Right lobe of liver (tissue), 6 donors: ENCODE measurements at regions not wholly inside any gene's neighbourhood (a gene's known extent, or its start where the extent isn't known, plus 50 kb on each side); places are given as distances from the start of the nearest gene placed in this dataset.

Source experiments
- ATAC-seq, 4 donors: fragments of 200-7000 bp; cut with Tn5 transposase; one replicate each; pipeline ENCODE4 v1.9.1; 2020; ENCODE audit warnings: mild to moderate bottlenecking in 4 of 4, moderate library complexity in 4 of 4
- DNase-seq, 3 donors: peaks; one replicate each; pipeline ENCODE4 v3.0.0-alpha.2; 2020
- H3K27ac ChIP-seq, 3 donors: fragments of 200-600 bp; one replicate each; pipeline ENCODE4 v1.8.0; 2022
- H3K27me3 ChIP-seq, 2 donors: fragments of 200-600 bp; one replicate each; pipeline ENCODE4 v1.8.0; 2022
- H3K36me3 ChIP-seq, 4 donors: fragments of 200-600 bp; sonication (generic) in 1 of 4; one replicate each; pipeline versions ENCODE4 v1.5.1 to v1.8.0; 2017 to 2022; ENCODE audit warnings: control low read depth in 1 of 4
- H3K4me1 ChIP-seq, 4 donors: fragments of 200-600 bp; sonication (generic) in 1 of 4; one replicate each; pipeline versions ENCODE4 v1.5.1 to v1.8.0; 2017 to 2022; ENCODE audit warnings: control low read depth in 1 of 4
- H3K4me3 ChIP-seq, 3 donors: fragments of 200-600 bp; one replicate each; pipeline ENCODE4 v1.8.0; 2022
- H3K9me3 ChIP-seq, 4 donors: fragments of 200-600 bp; sonication (generic) in 1 of 4; one replicate each; pipeline versions ENCODE4 v1.5.1 to v1.8.0; 2017 to 2022; ENCODE audit warnings: control low read depth in 1 of 4
- POLR2A ChIP-seq: fragments of 450-650 bp; IDR thresholded peaks from one replicate; pipeline ENCODE4 v1.6.1; 2017; ENCODE audit warnings: antibody characterized with exemption, mild to moderate bottlenecking
- WGBS: methylation state at CpG from one replicate; pipeline ENCODE4 v1.1.6; 2018; ENCODE audit warnings: low coverage, low lambda C conversion rate; ENCODE audit not compliant: insufficient coverage; ENCODE audit errors: missing lambda C conversion rate; 5-methylcytosine and 5-hydroxymethylcytosine counted together
- intact Hi-C, 2 donors: fragments of 100-400 bp; cut with DNase I; formaldehyde crosslinking; loops; one replicate each; pipeline versions ENCODE4 v1.11.2 to v1.14.1; 2022
- TF ChIP-seq, protein P1 (sequence below), 4 donors: fragments of 200-600 bp in 3 of 4; fragments of 450-650 bp in 1 of 4; IDR thresholded peaks; one replicate each; pipeline versions ENCODE4 v1.5.1 to v1.8.0; 2016 to 2022; ENCODE audit warnings: antibody characterized with exemption in 4 of 4, mild to moderate bottlenecking in 2 of 4
- donor health status: DM: no; HTN: yes; CAD: no.
- donor health status: DM: no; HTN: no; CAD: no.
- donor health status: DM: no; HTN: no; CAD: no.
- donor health status: DM: no; HTN: yes; CAD: no.
- donor health status: DM: no; HTN: yes; CAD: no.

DNA sequence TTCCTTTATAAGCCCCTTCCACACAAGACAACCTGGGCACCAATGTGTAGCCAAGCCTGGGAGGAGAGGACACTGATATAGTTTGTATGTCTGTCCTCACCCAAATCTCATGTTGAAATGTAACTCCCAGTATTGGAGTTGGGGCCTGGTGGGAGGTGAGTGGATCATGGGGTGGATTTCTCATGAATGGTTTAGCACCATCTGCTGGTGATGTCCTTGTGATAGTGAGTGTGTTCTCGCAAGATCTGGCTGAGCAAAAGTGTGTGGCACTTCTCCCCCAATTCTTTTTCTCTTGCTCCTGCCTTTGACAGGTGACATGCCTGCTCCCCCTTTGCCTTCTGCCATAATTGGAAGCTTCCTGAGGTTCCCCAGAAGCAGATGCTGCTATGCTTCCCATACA, 135.8 kb downstream of the USP31 start:
- 50% methylated on average over 1 of the region's 1 CpG for WGBS
- DNase-seq (no peak), ATAC-seq (no peak)
- H3K27me3 ChIP-seq, result no peaks in the 10 kb centered on the region
- H3K4me3 ChIP-seq, result no peak overlapping the region
- no peak overlapping the region for H3K27ac ChIP-seq
- no peaks in the 10 kb centered on the region for H3K36me3 ChIP-seq
- H3K4me1 ChIP-seq, result no peaks in the 10 kb centered on the region
- TF ChIP-seq, protein P1, sequence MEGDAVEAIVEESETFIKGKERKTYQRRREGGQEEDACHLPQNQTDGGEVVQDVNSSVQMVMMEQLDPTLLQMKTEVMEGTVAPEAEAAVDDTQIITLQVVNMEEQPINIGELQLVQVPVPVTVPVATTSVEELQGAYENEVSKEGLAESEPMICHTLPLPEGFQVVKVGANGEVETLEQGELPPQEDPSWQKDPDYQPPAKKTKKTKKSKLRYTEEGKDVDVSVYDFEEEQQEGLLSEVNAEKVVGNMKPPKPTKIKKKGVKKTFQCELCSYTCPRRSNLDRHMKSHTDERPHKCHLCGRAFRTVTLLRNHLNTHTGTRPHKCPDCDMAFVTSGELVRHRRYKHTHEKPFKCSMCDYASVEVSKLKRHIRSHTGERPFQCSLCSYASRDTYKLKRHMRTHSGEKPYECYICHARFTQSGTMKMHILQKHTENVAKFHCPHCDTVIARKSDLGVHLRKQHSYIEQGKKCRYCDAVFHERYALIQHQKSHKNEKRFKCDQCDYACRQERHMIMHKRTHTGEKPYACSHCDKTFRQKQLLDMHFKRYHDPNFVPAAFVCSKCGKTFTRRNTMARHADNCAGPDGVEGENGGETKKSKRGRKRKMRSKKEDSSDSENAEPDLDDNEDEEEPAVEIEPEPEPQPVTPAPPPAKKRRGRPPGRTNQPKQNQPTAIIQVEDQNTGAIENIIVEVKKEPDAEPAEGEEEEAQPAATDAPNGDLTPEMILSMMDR (IDR thresholded peaks at IDR 0.05), result peak in 2 of 4 donors; percentile 6 to 25
- no peak for TF ChIP-seq POLR2A
- intact Hi-C loops, result no loop called here
- no peaks in the 10 kb centered on the region for H3K9me3 ChIP-seq

DNA sequence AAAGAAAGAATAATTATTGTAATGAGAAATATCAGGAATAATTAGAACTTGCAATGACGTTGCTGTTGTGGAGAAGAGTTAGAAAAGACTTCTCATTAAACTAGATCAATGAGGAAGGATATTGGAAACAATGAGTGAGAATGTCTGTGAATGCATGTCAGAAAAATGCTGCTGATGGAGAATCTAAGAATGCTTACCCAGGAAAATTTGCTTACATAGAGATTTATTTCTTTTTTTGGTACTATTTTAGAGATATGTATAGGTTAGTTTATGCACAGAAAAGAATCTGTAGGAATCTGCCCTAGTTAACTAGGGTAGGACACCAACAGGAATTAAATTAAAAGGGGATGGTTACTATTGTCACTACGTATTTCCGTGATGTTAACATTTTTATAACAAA, 140.2 kb downstream of the USP31 start:
- H3K27me3 ChIP-seq, result no peaks in the 10 kb centered on the region

DNA sequence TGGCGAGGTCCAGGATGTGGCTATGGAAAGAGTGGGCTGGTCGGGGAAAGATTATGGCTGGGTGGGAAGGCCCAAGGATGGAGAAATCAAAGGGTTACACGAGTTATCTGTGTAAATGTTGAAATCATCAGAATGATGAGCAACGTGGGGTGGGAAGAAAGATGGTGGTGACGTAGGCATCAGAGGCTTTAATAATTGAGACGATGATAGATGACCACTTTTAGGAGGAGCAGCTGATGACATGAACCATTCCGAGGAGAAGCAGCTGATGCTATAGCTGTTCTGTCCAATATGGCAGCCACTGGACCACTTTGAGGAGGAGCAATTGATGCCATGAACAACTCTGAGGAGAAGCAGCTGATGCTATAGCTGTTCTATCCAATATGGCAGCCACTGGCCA, 141.2 kb downstream of the USP31 start:
- no peaks in the 10 kb centered on the region for H3K9me3 ChIP-seq
- H3K4me3 ChIP-seq, result no peak overlapping the region
- WGBS, result 53% methylated on average over 7 of the region's 7 CpGs
- no peaks in the 10 kb centered on the region for H3K27me3 ChIP-seq
- no peak for TF ChIP-seq POLR2A
- TF ChIP-seq, protein P1 (IDR thresholded peaks at IDR 0.05), result no peak
- no peak for DNase-seq
- intact Hi-C loops, result no loop called here
- no peak overlapping the region for H3K27ac ChIP-seq
- no peak for ATAC-seq
- H3K36me3 ChIP-seq, result no peaks in the 10 kb centered on the region
- H3K4me1 ChIP-seq, result no peaks in the 10 kb centered on the region

More for the DNA sequence above, 140.2 kb downstream of the USP31 start:
- TF ChIP-seq, protein P1 (IDR thresholded peaks at IDR 0.05), result no peak
- no peaks in the 10 kb centered on the region for H3K9me3 ChIP-seq
- no peak overlapping the region for H3K4me3 ChIP-seq
- no peaks in the 10 kb centered on the region for H3K36me3 ChIP-seq
- H3K4me1 ChIP-seq, result no peaks in the 10 kb centered on the region
- H3K27ac ChIP-seq, result no peak overlapping the region
- ATAC-seq (no peak), DNase-seq (no peak)
- WGBS, result 67% methylated on average over 3 of the region's 3 CpGs
- intact Hi-C loops, result no loop called here

DNA sequence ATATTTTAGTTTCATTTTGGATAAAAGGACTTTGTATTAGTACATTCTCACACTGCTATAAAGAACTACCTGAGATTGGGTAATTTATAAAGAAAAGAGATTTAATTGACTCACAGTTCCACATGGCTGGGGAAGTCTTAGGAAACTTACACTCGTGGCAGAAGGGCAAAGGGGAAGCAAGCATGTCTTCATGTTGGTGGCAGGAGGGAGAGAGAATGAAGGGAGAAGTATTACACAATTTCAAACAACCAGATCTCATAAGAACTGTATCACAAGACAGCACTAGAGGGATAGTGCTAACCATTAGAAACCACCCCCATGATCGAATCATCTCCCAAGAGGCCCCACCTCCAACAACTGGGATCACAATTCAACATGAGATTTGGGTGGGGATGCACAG, 142.9 kb downstream of the USP31 start:
- ATAC-seq, result no peak
- no peak for DNase-seq
- TF ChIP-seq, protein P1 (IDR thresholded peaks at IDR 0.05), result no peak
- H3K4me3 ChIP-seq, result no peak overlapping the region
- H3K36me3 ChIP-seq, result no peaks in the 10 kb centered on the region
- H3K9me3 ChIP-seq, result no peaks in the 10 kb centered on the region
- H3K4me1 ChIP-seq, result no peaks in the 10 kb centered on the region
- intact Hi-C loops, result no loop called here
- H3K27ac ChIP-seq, result no peak overlapping the region
- H3K27me3 ChIP-seq, result no peaks in the 10 kb centered on the region
- WGBS, result 8% methylated on average over 2 of the region's 2 CpGs

DNA sequence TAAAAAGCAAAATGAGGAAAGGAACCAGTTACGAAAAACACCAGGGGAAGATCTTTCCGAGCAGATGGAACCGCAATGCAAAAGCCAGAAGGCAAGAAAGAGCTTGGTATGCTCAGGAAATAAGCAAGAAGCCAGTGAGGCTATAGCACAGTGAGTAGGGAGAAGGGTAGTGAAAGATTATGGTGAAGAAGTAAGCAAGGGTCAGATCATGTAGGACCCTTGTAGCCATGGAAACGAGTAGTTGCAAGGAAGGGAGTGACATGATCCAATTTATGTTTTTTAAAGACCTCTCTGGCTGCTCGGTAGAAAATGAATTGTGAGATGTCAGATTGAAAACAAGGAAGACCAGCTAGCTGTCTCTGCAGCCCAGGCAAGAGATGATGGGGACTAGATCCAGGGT, 143.3 kb downstream of the USP31 start:
- Histone ChIP-seq H3K27me3 (no peaks in the 10 kb centered on the region), H3K4me1 (no peaks in the 10 kb centered on the region), H3K9me3 (no peaks in the 10 kb centered on the region), H3K4me3 (no peak overlapping the region), H3K27ac (no peak overlapping the region), H3K36me3 (no peaks in the 10 kb centered on the region)
- intact Hi-C loops, result no loop called here
- no peak for DNase-seq
- TF ChIP-seq, protein P1 (IDR thresholded peaks at IDR 0.05), result no peak
- no peak for TF ChIP-seq POLR2A
- no peak for ATAC-seq
- WGBS, result 41% methylated on average over 5 of the region's 5 CpGs
